HEK293T (cell line): ENCODE measurements at regions not wholly inside any gene's neighbourhood (a gene's known extent, or its start where the extent isn't known, plus 50 kb on each side); places are given as distances from the start of the nearest gene placed in this dataset.

ENCODE experiments used
- CTCF ChIA-PET: fragments of 350-600 bp; formaldehyde crosslinking; extraction: SDS; loops from one replicate; lab custom pipeline; 2021; ENCODE audit warnings: antibody characterized with exemption, inconsistent platforms; lab: Yijun Ruan, JAX
- POLR2A ChIA-PET: fragments of 350-600 bp; formaldehyde crosslinking; extraction: SDS; loops from one replicate; lab custom pipeline; 2020; ENCODE audit warnings: antibody characterized with exemption, inconsistent platforms; lab: Yijun Ruan, JAX
- DNase-seq: peaks from one replicate; pipeline ENCODE4 v3.0.0; 2012; ENCODE audit warnings: mixed read lengths; ENCODE audit errors: extremely low spot score
- ARNT ChIP-seq: fragments of 450-650 bp; IDR thresholded peaks from 2 replicates; pipeline ENCODE4 v1.6.1; 2017; ENCODE audit warnings: mild to moderate bottlenecking
- BHLHE40 ChIP-seq: fragments of 450-650 bp; IDR thresholded peaks from 2 replicates; pipeline ENCODE4 v1.6.1; 2016; ENCODE audit warnings: mild to moderate bottlenecking, moderate library complexity, borderline replicate concordance
- CTBP1 ChIP-seq: fragments of 450-650 bp; IDR thresholded peaks from 2 replicates; pipeline ENCODE4 v1.6.1; 2016; ENCODE audit warnings: borderline replicate concordance
- ELF4 ChIP-seq: fragments of 450-650 bp; IDR thresholded peaks from 2 replicates; pipeline ENCODE4 v1.6.1; 2017; ENCODE audit warnings: antibody characterized with exemption
- FOXA1 ChIP-seq: fragments of 450-650 bp; IDR thresholded peaks from 2 replicates; pipeline ENCODE4 v1.6.1; 2016; ENCODE audit warnings: mild to moderate bottlenecking
- FOXK2 ChIP-seq: fragments of 450-650 bp; IDR thresholded peaks from 2 replicates; pipeline ENCODE4 v1.6.1; 2016; ENCODE audit warnings: mild to moderate bottlenecking
- FOXM1 ChIP-seq: fragments of 450-650 bp; IDR thresholded peaks from 2 replicates; pipeline ENCODE4 v1.6.1; 2017; ENCODE audit warnings: mild to moderate bottlenecking, borderline replicate concordance
- HDGF ChIP-seq: fragments of 450-650 bp; IDR thresholded peaks from 2 replicates; pipeline ENCODE4 v1.6.1; 2017; ENCODE audit warnings: antibody characterized with exemption, borderline replicate concordance
- L3MBTL2 ChIP-seq: fragments of 450-650 bp; conservative IDR thresholded peaks from 2 replicates; pipeline ENCODE4 v1.6.1; 2016; ENCODE audit warnings: mild to moderate bottlenecking
- LEF1 ChIP-seq: fragments of 450-650 bp; IDR thresholded peaks from 2 replicates; pipeline ENCODE4 v1.6.1; 2017; ENCODE audit warnings: mild to moderate bottlenecking, borderline replicate concordance
- NFRKB ChIP-seq: fragments of 450-650 bp; IDR thresholded peaks from 2 replicates; pipeline ENCODE4 v1.6.1; 2016; ENCODE audit warnings: mild to moderate bottlenecking, moderate library complexity
- SP1 ChIP-seq: fragments of 450-650 bp; IDR thresholded peaks from 2 replicates; pipeline ENCODE4 v1.6.1; 2017
- SUZ12 ChIP-seq: fragments of 450-650 bp; IDR thresholded peaks from 2 replicates; pipeline ENCODE4 v1.6.1; 2016; ENCODE audit warnings: mild to moderate bottlenecking
- TARDBP ChIP-seq: fragments of 450-650 bp; IDR thresholded peaks from 2 replicates; pipeline ENCODE4 v1.6.1; 2016
- ZNF384 ChIP-seq: fragments of 450-650 bp; IDR thresholded peaks from 2 replicates; pipeline ENCODE4 v1.6.1; 2016
- TF ChIP-seq, protein P1 (sequence below): fragments of 450-650 bp; IDR thresholded peaks from 2 replicates; pipeline ENCODE4 v1.6.1; 2016

DNA sequence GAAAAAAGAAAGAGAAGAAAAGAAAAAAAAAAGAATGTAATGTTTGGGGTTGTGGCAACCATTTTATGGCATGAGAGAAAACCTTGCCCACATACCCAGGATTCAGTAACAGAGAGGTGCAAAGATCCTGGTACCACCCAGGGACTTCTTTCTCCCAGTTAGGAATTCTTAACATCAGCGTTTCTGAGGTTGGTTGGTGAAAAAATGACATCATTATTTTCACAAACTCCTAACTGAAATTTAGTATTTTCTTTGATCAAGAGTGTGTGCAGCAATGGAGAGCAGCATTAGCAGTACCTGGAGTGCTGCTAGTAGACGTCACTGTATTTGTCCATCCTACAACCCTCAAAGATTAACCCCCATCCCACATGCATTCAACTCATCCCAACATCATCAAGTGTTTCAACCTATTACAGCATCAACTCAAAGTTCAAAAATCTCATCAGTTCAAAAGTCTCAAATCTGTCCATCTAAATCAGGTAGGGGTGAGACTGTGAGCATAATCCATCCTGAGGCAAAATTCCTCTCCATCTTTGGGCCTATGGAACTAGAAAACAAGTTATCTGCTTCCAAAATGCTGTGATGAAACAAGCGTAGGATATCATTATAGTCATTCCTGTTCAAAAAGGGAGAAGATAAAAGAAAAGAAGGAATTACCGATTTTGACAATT lies 60.1 kb upstream of the MSX2 start:
- CTCF ChIA-PET, result no interaction called here
- POLR2A ChIA-PET, result no interaction called here
- TF ChIP-seq SP1 (no peak), BHLHE40 (no peak), FOXM1 (no peak), CTBP1 (no peak), L3MBTL2 (no peak), NFRKB (no peak), SUZ12 (no peak), TARDBP (no peak), LEF1 (no peak), ELF4 (no peak)
- no peak for DNase-seq

DNA sequence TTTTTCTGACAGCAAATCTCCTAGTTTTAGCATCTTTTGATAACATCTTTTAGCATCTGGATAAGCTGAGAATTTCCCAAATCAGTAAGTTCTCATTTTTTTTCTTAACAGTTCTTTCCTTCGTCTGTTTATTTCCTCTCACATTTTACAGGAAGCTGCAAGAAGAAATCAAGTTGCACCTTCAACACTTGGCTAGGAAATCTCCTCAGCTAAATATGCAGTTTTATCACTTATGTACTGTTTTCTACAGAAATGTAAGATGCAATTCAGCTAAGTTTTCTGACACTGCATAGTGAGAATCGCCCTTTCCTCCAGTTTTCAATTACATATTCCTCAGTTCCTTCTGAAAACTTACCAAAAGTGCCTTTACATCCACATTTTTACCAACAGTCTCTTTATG lies 59.0 kb upstream of the MSX2 start:
- TF ChIP-seq FOXM1, result no peak
- no peak for TF ChIP-seq ELF4
- no peak for TF ChIP-seq SUZ12
- no peak for TF ChIP-seq FOXA1
- no peak for TF ChIP-seq FOXK2
- TF ChIP-seq TARDBP, result no peak
- TF ChIP-seq ZNF384, result no peak
- TF ChIP-seq BHLHE40, result no peak
- TF ChIP-seq, protein P1, sequence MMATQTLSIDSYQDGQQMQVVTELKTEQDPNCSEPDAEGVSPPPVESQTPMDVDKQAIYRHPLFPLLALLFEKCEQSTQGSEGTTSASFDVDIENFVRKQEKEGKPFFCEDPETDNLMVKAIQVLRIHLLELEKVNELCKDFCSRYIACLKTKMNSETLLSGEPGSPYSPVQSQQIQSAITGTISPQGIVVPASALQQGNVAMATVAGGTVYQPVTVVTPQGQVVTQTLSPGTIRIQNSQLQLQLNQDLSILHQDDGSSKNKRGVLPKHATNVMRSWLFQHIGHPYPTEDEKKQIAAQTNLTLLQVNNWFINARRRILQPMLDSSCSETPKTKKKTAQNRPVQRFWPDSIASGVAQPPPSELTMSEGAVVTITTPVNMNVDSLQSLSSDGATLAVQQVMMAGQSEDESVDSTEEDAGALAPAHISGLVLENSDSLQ, result no peak
- TF ChIP-seq HDGF, result no peak
- TF ChIP-seq SP1, result no peak
- TF ChIP-seq L3MBTL2, result no peak
- TF ChIP-seq NFRKB, result no peak
- TF ChIP-seq LEF1, result no peak
- no peak for TF ChIP-seq CTBP1
- no peak for TF ChIP-seq ARNT
- DNase-seq, result no peak
- ChIA-PET POLR2A (no interaction called here), CTCF (interaction anchor here (1.1 kb wide), 1 partner anchor 9 kb away, joined by 3 read pairs; no protein-coding TSS in a partner anchor)

DNA sequence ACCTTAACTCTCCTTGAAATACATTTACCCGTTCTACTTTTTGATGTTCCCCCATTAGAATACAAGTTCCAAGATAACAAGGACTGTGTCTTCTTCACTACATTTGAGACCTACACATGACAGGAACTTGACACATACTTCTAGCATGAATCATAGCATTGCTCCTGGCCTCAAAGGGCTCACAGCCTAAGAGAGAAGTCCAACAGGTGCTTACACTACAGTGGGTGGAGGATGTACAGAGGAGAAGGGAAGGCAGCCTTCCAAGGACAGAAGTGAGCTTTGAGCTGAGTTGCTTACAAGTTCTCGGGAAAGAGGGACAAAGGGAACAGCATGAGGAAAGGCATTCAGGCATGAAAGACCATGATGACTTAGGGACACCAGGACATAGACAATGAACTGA lies 56.9 kb upstream of the MSX2 start:
- no peak for TF ChIP-seq L3MBTL2
- TF ChIP-seq SUZ12, result no peak
- TF ChIP-seq NFRKB, result no peak
- TF ChIP-seq FOXM1, result no peak
- TF ChIP-seq ZNF384, result no peak
- TF ChIP-seq CTBP1, result no peak
- TF ChIP-seq BHLHE40, result no peak
- TF ChIP-seq TARDBP, result no peak
- no peak for TF ChIP-seq ELF4
- no peak for TF ChIP-seq SP1
- no peak for TF ChIP-seq FOXA1
- no peak for TF ChIP-seq HDGF
- no peak for TF ChIP-seq ARNT
- no peak for TF ChIP-seq LEF1
- no peak for TF ChIP-seq FOXK2
- POLR2A ChIA-PET, result no interaction called here
- DNase-seq, result no peak
- CTCF ChIA-PET, result interaction anchor here (0.6 kb wide), 1 partner anchor 17 kb away, joined by 3 read pairs; no protein-coding TSS in a partner anchor

GRCh38 chr5:174668349-174668748 lies 56.0 kb upstream of the MSX2 start:
- ChIA-PET CTCF (no interaction called here), POLR2A (no interaction called here)
- no peak for DNase-seq
- TF ChIP-seq FOXK2 (no peak), L3MBTL2 (no peak), FOXM1 (no peak), SUZ12 (no peak), BHLHE40 (no peak), SP1 (no peak), ARNT (no peak), NFRKB (no peak), ZNF384 (no peak), TARDBP (no peak), CTBP1 (no peak), FOXA1 (no peak), ELF4 (no peak), HDGF (no peak), LEF1 (no peak)
- TF ChIP-seq, protein P1, result no peak
